NCI-H774 (cell line): ENCODE measurements at regions not wholly inside any gene's neighbourhood (a gene's known extent, or its start where the extent isn't known, plus 50 kb on each side); places are given as distances from the start of the nearest gene placed in this dataset.
"Not testable (repeated sequence)": the region's sequence is repeated elsewhere in the genome, so short reads cannot be mapped to it uniquely, and the experiment has no call there.

Source experiments
- DNase-seq: peaks from one replicate; lab custom pipeline; 2025; lab: John Stamatoyannopoulos, UW

DNA sequence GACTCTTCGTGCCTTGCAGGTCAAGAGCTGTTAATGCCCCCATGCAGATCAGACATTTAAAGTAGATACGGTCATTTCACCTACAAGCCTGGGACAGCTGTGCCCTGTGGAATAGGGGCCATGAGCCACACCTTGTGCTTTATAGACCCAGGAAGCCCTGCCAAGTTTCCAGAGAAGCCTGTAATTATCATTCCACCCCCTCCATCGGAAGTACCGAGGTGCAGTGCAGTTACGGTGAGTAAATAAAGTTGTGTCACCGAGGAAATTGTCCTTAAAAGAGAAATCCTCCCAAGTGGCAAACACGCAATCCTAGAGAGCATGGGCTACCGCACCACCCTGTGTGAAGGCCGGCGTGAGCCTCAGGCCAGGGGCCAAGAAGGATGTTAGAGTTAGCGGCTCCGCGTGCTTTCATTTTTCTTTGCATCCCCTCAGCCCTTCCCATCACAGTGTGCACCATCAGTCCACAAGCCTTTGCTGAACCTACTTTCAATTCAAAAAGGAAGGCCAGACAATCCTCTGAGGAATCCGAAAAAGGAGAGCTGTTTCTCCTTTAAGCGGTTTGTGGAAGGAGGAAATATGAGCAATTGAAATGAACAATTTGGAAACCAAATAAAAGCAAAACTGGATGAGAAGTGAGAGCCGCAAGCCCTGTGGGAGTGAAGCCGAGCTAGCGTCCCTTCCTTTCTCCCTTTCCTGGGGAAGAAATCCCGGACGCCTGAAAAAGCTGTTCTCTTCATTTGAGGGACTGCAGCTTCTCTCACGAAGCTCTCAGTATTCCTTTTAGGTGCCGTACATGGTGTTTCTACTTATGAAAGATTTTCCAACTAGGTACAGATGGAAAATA is 183.3 kb upstream of the PDE10A start:
- DNase-seq, result no peak

- DNase-seq, result no peak
These were observed 182.5 kb upstream of the PDE10A start for GRCh38 chr6:165845493-165845892.

GRCh38 chr6:165844801-165845364 is 181.8 kb upstream of the PDE10A start:
- DNase-seq, result no peak

DNA sequence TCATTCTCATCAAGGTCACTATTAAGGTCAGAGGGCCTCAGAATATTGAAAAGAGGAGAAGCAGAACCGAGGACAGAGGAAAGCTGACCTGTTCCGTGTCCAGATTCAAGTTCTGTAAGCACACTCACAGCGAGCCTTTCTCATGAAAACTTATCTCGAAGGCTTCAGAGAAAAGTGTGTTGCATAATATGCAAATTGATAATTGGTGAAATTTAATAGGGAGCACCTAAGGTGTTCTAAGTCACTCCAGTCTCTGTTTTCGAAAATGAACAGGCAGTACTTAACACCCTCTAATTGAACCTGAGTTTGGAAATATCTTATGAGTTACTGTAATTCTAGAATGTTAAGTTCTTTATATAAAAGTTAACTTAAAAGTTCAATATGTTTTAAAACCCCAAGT is 181.2 kb upstream of the PDE10A start:
- no peak for DNase-seq

DNA sequence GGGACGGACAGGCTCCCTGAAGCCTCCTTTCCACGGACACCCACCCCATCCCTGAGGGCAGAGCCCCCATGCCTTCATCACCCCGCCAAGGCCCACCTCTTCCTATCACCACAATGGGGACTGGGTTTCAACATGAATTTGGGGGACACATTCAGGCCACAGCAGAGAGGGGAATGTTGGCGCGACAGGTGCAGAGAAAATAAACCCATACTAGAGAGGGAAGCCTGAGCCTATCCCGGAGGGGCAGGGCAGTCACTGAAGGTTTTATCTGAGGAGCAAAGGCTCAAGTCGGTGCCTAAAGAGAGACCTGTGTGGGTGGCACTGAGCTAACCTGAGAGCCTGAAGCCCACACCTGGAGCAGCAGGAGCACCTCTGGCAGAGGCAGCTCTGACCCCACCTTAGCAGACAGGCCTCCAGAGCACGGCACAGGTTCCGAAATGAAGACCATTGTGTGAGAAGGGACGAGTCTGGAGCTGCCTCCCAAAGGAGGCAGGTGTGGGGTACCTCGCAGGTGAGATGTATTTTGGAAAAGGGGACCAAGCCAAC is 180.6 kb upstream of the PDE10A start:
- no peak for DNase-seq

- DNase-seq, result no peak
These were observed 180.1 kb upstream of the PDE10A start for GRCh38 chr6:165843121-165843520.

DNA sequence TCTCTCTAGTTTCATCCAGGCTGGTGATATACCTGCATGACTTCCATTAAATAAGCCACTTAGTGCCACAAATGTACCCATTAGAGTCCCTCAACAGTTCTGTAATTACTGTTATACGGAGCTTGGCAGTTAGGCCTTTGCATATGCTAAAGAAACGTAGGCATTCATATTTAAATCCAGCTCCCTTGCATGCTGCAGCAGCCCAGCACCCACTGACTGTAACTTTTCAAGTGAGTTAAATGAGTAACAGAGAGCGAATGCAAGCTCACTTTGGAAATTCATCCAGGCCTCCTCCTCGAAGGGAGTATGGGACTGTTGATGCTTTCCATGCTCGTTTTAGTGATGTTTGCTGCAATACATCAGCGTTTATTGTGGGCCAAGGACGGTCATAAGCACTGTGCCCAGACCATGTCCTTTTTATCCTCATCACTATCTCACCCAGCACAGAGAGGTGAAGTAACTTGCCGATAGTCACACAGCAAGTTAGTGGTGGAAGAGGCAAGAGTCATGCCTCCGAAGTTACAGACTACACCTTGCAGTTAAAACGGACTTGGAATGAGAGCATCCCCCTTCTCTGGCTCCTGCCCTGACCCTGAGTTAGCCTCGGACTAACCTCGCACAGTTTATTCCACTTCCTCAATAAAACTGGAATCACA is 179.4 kb upstream of the PDE10A start:
- no peak for DNase-seq

DNA sequence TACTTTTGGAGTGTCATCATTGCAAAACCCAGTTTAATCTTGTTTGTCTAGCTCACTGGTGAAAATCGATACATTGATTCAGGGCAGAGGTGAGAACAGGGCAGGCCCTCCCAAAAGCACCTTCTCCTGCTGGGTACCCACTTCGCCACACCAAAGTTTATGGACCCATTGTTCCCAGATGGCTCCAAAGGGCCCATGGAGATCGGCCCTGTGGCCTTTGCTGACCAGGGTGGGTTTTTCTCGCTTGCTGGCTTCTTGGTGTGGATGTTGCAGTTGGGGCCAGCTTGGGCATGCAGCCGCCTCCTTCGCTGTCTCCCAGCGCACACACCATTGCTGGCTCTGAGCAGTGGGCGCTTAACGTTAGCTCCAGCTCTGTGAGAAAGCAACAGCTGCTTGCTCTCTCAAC is 178.1 kb upstream of the PDE10A start:
- DNase-seq, result no peak

DNA sequence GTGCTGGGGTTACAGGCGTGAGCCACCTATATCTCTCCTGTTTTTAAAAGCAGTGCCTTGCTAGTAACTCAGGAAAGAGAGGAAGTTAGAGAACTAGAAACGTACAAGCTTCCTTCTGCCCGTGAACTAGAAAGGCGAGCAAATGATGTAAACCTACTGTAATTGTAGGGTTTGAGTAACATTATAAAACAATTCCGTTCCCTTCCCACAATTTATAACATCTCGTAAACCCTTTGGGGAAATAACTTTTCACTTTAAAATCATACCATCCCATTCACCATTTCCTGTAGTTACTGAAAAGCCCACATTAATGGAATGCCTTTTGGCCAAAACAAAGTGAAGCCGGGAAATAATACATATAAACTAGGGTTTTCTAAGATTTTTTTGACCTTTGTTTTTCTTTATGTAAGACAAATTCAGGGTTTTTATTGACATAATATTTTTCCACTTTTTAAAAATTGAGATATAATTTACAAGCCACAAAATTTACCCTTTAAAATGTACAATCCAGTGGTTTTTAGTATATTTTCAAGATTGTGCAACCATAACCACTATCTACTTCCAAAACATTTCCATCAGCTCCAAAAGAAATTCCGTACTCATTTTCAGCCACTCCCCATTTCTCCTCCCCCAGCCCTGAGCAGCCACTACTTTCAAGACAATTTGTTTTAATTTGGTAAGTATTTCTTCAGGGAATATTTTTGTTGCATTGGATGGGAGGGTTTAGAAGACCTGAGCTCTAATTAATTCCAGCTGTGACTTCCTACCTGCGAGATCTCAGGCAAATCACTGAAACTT is 175.1 kb upstream of the PDE10A start:
- no peak for DNase-seq

DNA sequence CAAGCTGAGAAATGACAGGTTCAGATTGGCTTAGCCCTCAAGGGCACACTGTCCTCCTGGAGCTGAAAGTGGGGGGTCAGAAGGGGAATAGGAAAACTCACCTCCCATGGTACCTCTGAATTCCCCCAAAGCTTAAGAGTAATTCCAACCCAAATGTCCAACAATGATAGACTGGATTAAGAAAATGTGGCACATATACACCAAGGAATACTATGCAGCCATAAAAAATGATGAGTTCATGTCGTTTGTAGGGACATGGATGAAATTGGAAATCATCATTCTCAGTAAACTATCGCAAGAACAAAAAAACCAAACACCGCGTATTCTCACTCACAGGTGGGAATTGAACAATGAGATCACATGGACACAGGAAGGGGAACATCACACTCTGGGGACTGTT is 173.6 kb upstream of the PDE10A start:
- DNase-seq, result not testable (repeated sequence)

GRCh38 chr6:165835410-165835851 is 172.4 kb upstream of the PDE10A start:
- DNase-seq, result no peak

GRCh38 chr6:165834613-165835259 is 171.7 kb upstream of the PDE10A start:
- DNase-seq, result peak; percentile 91

DNA sequence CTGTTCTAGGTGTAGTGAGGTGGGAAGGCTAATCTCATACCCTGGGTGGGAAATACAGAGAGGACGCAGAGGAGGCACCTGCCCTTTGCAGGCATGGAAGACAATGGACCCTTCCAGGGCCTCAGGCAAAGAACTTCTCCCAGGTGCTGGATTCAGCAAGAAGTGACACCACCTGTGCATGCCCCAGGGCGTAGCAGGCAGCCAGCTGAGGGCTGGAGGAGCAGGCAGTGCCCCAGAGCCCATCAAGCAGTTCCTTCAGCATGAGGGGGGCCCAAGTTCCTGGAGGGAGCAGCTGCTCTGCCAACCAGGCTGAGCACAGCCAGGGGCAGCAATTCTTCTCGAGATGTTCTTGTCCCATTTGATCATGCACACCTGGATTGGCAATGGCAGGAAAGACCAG is 170.3 kb upstream of the PDE10A start:
- no peak for DNase-seq

- no peak for DNase-seq
These were observed 168.9 kb upstream of the PDE10A start for GRCh38 chr6:165831812-165832510.

GRCh38 chr6:165830761-165831160 is 167.7 kb upstream of the PDE10A start:
- no peak for DNase-seq

DNA sequence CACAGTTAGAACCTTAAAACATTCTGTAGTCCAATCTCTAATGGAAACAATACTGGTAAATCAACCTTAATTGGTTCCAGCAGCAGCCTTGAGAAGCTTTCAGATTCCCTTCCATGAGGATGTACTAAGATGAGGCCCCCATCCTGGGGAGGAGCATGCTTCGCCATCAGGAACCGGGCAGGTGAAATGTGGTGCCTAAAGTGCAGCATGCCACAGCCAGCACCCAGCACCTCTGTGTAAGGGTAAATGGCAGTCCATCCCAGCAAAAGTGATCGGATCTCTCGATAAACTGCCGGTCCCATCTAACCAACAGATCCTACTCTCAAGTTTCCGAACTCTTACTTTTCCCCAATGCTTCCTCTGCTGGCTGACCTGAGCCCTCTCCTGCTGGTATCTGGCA is 166.3 kb upstream of the PDE10A start:
- no peak for DNase-seq

- no peak for DNase-seq
These were observed 164.1 kb upstream of the PDE10A start for GRCh38 chr6:165827190-165827518.

DNA sequence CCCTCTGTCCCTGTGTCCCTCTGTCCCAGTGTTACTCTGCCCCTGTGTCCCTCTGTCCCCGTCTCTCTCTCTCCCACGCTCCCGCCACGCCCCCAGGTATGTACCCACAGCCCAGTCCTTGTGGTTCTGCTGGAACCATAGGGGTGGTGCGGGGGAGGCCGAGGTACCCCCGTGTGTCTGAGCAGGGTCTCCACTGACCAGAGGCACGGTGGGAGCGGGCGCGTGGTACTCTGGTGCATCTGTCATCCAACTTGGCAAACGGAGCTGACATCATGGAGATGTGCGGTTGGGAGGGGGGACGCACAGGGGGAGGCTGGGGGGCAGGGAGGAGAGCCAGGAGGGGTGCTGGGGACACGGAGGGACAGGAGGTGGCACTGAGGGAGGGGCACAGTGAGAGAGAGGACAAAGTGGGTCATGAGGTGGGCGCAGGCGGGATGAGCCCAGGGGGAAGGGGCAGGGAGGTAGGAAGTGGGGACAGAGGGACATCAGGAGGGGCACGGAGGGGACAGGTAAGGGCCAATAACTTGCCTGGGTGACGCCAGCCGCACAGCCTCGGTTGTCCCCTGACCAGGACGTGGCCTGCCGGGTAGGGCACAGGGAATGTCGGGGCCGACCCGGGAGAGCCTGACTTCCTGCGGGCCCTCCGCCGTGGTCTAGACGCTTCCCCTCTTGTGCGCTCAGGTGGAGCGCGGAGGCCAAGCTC is 163.6 kb upstream of the PDE10A start:
- DNase-seq, result no peak

DNA sequence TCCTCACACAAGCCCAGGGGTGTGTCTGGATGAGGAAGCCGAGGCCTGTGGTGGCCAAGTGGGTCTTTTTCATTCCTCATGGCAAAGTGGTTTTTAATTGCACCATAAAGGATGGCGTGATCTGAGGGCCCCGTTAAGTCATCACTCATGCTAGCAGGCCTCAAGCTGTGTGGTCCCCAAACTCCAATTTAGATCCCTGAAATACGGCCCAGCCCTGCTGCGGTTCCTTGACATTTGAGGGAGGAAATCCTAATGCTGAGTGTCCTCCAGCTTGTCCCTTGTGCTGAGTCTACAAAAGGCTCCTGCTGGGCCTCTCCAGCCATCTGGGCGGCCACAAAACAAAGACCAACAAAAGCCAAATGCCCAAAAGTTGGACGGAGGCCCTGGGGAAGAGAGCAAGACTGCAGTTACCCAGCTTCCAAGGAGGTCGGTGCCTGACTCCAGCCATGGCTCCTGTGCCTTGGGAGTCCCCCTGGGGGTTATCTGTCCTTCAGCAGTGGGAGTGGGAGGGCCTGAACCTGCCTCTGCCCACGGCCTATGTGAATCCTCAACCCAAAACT is 162.3 kb upstream of the PDE10A start:
- no peak for DNase-seq
